Adrenal gland (tissue), 9 donors: ENCODE measurements at regions not wholly inside any gene's neighbourhood (a gene's known extent, or its start where the extent isn't known, plus 50 kb on each side); places are given as distances from the start of the nearest gene placed in this dataset.

Experiments
- DNase-seq, 7 donors: peaks; one replicate each; pipeline ENCODE4 v3.0.0-alpha.2; 2019 to 2020
- H3K27ac ChIP-seq, 5 donors: fragments of 200-600 bp; sonication (generic) in 4 of 5; 1 replicate in 3 of 5; 2 replicates in 2 of 5; pipeline versions ENCODE4 v1.5.1 to v1.8.0; 2016 to 2020; ENCODE audit warnings: mild to moderate bottlenecking in 1 of 5
- H3K27me3 ChIP-seq: fragments of 200-600 bp; 2 replicates; pipeline ENCODE4 v1.8.0; 2021
- H3K36me3 ChIP-seq, 2 donors: fragments of 200-600 bp; replicated peaks in 1 of 2; 1 replicate in 1 of 2; 2 replicates in 1 of 2; pipeline versions ENCODE4 v1.5.1 to v1.8.0; 2018 to 2022
- H3K4me1 ChIP-seq, 2 donors: fragments of 200-600 bp; replicated peaks in 1 of 2; 1 replicate in 1 of 2; 2 replicates in 1 of 2; pipeline versions ENCODE4 v1.5.1 to v1.8.0; 2018 to 2021
- H3K4me3 ChIP-seq, 4 donors: fragments of 200-600 bp; sonication (generic) in 3 of 4; one replicate each; pipeline ENCODE4 v1.5.1; 2016 to 2018
- H3K9me3 ChIP-seq, 3 donors: fragments of 200-600 bp; sonication (generic) in 1 of 3; replicated peaks in 1 of 3; 1 replicate in 2 of 3; 2 replicates in 1 of 3; pipeline versions ENCODE4 v1.5.1 to v1.8.0; 2016 to 2021
- CTCF ChIP-seq, 6 experiments: fragments of 450-650 bp in 4 of 6; fragments of 200-600 bp in 2 of 6; sonication (generic) in 1 of 6; IDR thresholded peaks; 1 replicate in 5 of 6; 2 replicates in 1 of 6; pipeline versions ENCODE4 v1.5.1 to v1.8.0; 2016 to 2021; ENCODE audit warnings: antibody characterized with exemption in 6 of 6, mild to moderate bottlenecking in 2 of 6, moderate library complexity in 1 of 6
- POLR2A ChIP-seq, 2 donors: fragments of 450-650 bp; IDR thresholded peaks; one replicate each; pipeline ENCODE4 v1.6.1; 2017; ENCODE audit warnings: antibody characterized with exemption in 2 of 2, mild to moderate bottlenecking in 2 of 2, moderate library complexity in 1 of 2
- WGBS, 4 donors: extraction: QIAGEN DNeasy Blood & Tissue Kit in 2 of 4; methylation state at CpG; one replicate each; pipeline versions ENCODE4 v1.1.5 to v1.1.7; 2013 to 2017; 5-methylcytosine and 5-hydroxymethylcytosine counted together
- intact Hi-C, 2 donors: fragments of 100-400 bp; cut with DNase I; formaldehyde crosslinking; loops; one replicate each; pipeline versions ENCODE4 v1.14.1 to v1.15.0; 2022 to 2023
- donor health status: healthy with polysubstance abuse.
- donor health status: Bipolar disorder and iron deficiency.
- donor health status: DM: yes; HTN: yes; CAD: no.
- donor health status: DM: no; HTN: no; CAD: no.
- donor health status: DM: no; HTN: no; CAD: no.

- no peaks in the 10 kb centered on the region for H3K27me3 ChIP-seq
- 71 to 82% (median 75%) methylated on average over 2 of the region's 2 CpGs for WGBS, 4 donors
- no peak overlapping the region for H3K4me3 ChIP-seq
- H3K4me1 ChIP-seq: no peaks in the 10 kb centered on the region
- no peaks in the 10 kb centered on the region for H3K9me3 ChIP-seq
- TF ChIP-seq POLR2A (IDR thresholded peaks at IDR 0.05): no peak
- TF ChIP-seq CTCF (IDR thresholded peaks at IDR 0.05): no peak
- no peak overlapping the region for H3K27ac ChIP-seq
- DNase-seq: no peak
- intact Hi-C loops: no loop called here
- H3K36me3 ChIP-seq: no peaks in the 10 kb centered on the region
These were observed 87.8 kb upstream of the FAT3 start for GRCh38 chr11:92136797-92137196.

GRCh38 chr11:92131289-92131865 is 93.2 kb upstream of the FAT3 start:
- 52 to 70% (median 58%) methylated on average over 4 of the region's 4 CpGs for WGBS, 4 donors
- no peaks in the 10 kb centered on the region for H3K9me3 ChIP-seq
- intact Hi-C loops: no loop called here
- no peak overlapping the region for H3K27ac ChIP-seq
- H3K36me3 ChIP-seq: no peaks in the 10 kb centered on the region
- DNase-seq: no peak
- H3K4me3 ChIP-seq: no peak overlapping the region
- H3K27me3 ChIP-seq: no peaks in the 10 kb centered on the region
- TF ChIP-seq CTCF (IDR thresholded peaks at IDR 0.05): no peak
- TF ChIP-seq POLR2A (IDR thresholded peaks at IDR 0.05): no peak
- H3K4me1 ChIP-seq: no peaks in the 10 kb centered on the region

- WGBS, 4 donors: 25 to 44% (median 41%) methylated on average over 2 of the region's 2 CpGs
- no peaks in the 10 kb centered on the region for H3K27me3 ChIP-seq
- no peaks in the 10 kb centered on the region for H3K36me3 ChIP-seq
- no peaks in the 10 kb centered on the region for H3K4me1 ChIP-seq
- TF ChIP-seq POLR2A (IDR thresholded peaks at IDR 0.05) (no peak), CTCF (IDR thresholded peaks at IDR 0.05) (no peak)
- intact Hi-C loops: no loop called here
- H3K27ac ChIP-seq: no peak overlapping the region
- no peak for DNase-seq
- no peak overlapping the region for H3K4me3 ChIP-seq
- no peaks in the 10 kb centered on the region for H3K9me3 ChIP-seq
These were observed 94.2 kb upstream of the FAT3 start for GRCh38 chr11:92130421-92130831.

GRCh38 chr11:92129811-92130210 is 94.8 kb upstream of the FAT3 start:
- Histone ChIP-seq H3K36me3 (no peaks in the 10 kb centered on the region), H3K27me3 (no peaks in the 10 kb centered on the region), H3K4me1 (no peaks in the 10 kb centered on the region), H3K4me3 (no peak overlapping the region), H3K27ac (no peak overlapping the region), H3K9me3 (no peaks in the 10 kb centered on the region)
- DNase-seq: no peak
- TF ChIP-seq POLR2A (IDR thresholded peaks at IDR 0.05) (no peak), CTCF (IDR thresholded peaks at IDR 0.05) (no peak)
- intact Hi-C loops: no loop called here
- WGBS, 4 donors: 21 to 33% (median 24%) methylated on average over 1 of the region's 1 CpG
